NCI-H2029 (cell line): ENCODE measurements at regions not wholly inside any gene's neighbourhood (a gene's known extent, or its start where the extent isn't known, plus 50 kb on each side); places are given as distances from the start of the nearest gene placed in this dataset.
"Not testable (repeated sequence)": the region's sequence is repeated elsewhere in the genome, so short reads cannot be mapped to it uniquely, and the experiment has no call there.

Source experiments
- DNase-seq: peaks from one replicate; lab custom pipeline; 2025; lab: John Stamatoyannopoulos, UW

- no peak for DNase-seq
Measured at GRCh38 chr1:198934426-198934825, 295.6 kb downstream of the PTPRC start.

- no peak for DNase-seq
Measured at GRCh38 chr1:198934901-198935305, 296.1 kb downstream of the PTPRC start.

GRCh38 chr1:198935306-198935921 lies 296.6 kb downstream of the PTPRC start:
- DNase-seq: peak; percentile 29

- DNase-seq: no peak
Measured at GRCh38 chr1:198936371-198937083, 297.7 kb downstream of the PTPRC start.

- DNase-seq: no peak
Measured at GRCh38 chr1:198937231-198938031, 298.6 kb downstream of the PTPRC start.

- DNase-seq: no peak
Measured at GRCh38 chr1:198939286-198939685, 300.4 kb downstream of the PTPRC start.

GRCh38 chr1:198939956-198940355 lies 301.1 kb downstream of the PTPRC start:
- no peak for DNase-seq

- DNase-seq: no peak
Measured at GRCh38 chr1:198942466-198942865, 303.6 kb downstream of the PTPRC start.

- no peak for DNase-seq
Measured at GRCh38 chr1:198943484-198944187, 304.8 kb downstream of the PTPRC start.

- DNase-seq: no peak
Measured at GRCh38 chr1:198947456-198947855, 308.6 kb downstream of the PTPRC start.

GRCh38 chr1:198948895-198949659 lies 310.2 kb downstream of the PTPRC start:
- no peak for DNase-seq

- no peak for DNase-seq
Measured at GRCh38 chr1:198950036-198950435, 311.2 kb downstream of the PTPRC start.

GRCh38 chr1:198955085-198955484 lies 316.2 kb downstream of the PTPRC start:
- no peak for DNase-seq

- DNase-seq: no peak
Measured at GRCh38 chr1:198957044-198957443, 318.2 kb downstream of the PTPRC start.

- DNase-seq: no peak
Measured at GRCh38 chr1:198959032-198959431, 320.2 kb downstream of the PTPRC start.

- no peak for DNase-seq
Measured at GRCh38 chr1:198959676-198960075, 320.8 kb downstream of the PTPRC start.

GRCh38 chr1:198963796-198964195 lies 325.0 kb downstream of the PTPRC start:
- DNase-seq: not testable (repeated sequence)

GRCh38 chr1:198966519-198966918 lies 327.7 kb downstream of the PTPRC start:
- no peak for DNase-seq

- DNase-seq: no peak
Measured at GRCh38 chr1:198967566-198967965, 328.7 kb downstream of the PTPRC start.

GRCh38 chr1:198968866-198969265 lies 330.0 kb downstream of the PTPRC start:
- DNase-seq: no peak

- no peak for DNase-seq
Measured at GRCh38 chr1:198969981-198970380, 331.1 kb downstream of the PTPRC start.

- no peak for DNase-seq
Measured at GRCh38 chr1:198970916-198971315, 332.1 kb downstream of the PTPRC start.
